Lower lobe of right lung (tissue), 2 donors: ENCODE measurements at regions not wholly inside any gene's neighbourhood (a gene's known extent, or its start where the extent isn't known, plus 50 kb on each side); places are given as distances from the start of the nearest gene placed in this dataset.
"Not testable (repeated sequence)": the region's sequence is repeated elsewhere in the genome, so short reads cannot be mapped to it uniquely, and the experiment has no call there.

ENCODE experiments used
- ATAC-seq, 2 donors: fragments of 200-7000 bp; cut with Tn5 transposase; one replicate each; pipeline ENCODE4 v1.9.1; 2020 to 2022; ENCODE audit warnings: mild to moderate bottlenecking in 2 of 2, moderate library complexity in 2 of 2
- DNase-seq: peaks from one replicate; pipeline ENCODE4 v3.0.0-alpha.2; 2020
- H3K27ac ChIP-seq: fragments of 200-600 bp; one replicate; pipeline ENCODE4 v1.8.0; 2022
- H3K27me3 ChIP-seq: fragments of 200-600 bp; one replicate; pipeline ENCODE4 v1.8.0; 2022; ENCODE audit warnings: low read depth
- H3K36me3 ChIP-seq: fragments of 200-600 bp; one replicate; pipeline ENCODE4 v1.8.0; 2022; ENCODE audit warnings: mild to moderate bottlenecking
- H3K4me1 ChIP-seq: fragments of 200-600 bp; one replicate; pipeline ENCODE4 v1.8.0; 2022
- H3K4me3 ChIP-seq: fragments of 200-600 bp; one replicate; pipeline ENCODE4 v1.8.0; 2022; ENCODE audit warnings: mild to moderate bottlenecking
- H3K9me3 ChIP-seq: fragments of 200-600 bp; one replicate; pipeline ENCODE4 v1.8.0; 2022
- CTCF ChIP-seq: fragments of 200-600 bp; IDR thresholded peaks from one replicate; pipeline ENCODE4 v1.8.0; 2022; ENCODE audit warnings: antibody characterized with exemption, mild to moderate bottlenecking
- intact Hi-C: fragments of 100-400 bp; cut with DNase I; formaldehyde crosslinking; loops from one replicate; pipeline ENCODE4 v1.11.0; 2022
- donor health status: DM: no; HTN: yes; CAD: no; lungs with severe emphysema.

- no peak for TF ChIP-seq CTCF
- Histone ChIP-seq H3K36me3 (no peaks in the 10 kb centered on the region), H3K27me3 (no peaks in the 10 kb centered on the region), H3K4me3 (no peak overlapping the region), H3K9me3 (no peaks in the 10 kb centered on the region), H3K4me1 (no peaks in the 10 kb centered on the region), H3K27ac (no peak overlapping the region)
- DNase-seq (no peak), ATAC-seq (no peak)
- intact Hi-C loops, result no loop called here
These were observed 77.3 kb upstream of the CLVS2 start for GRCh38 chr6:122918714-122919113.

GRCh38 chr6:122930252-122931180 lies 65.5 kb upstream of the CLVS2 start:
- ATAC-seq (no peak), DNase-seq (no peak)
- intact Hi-C loops, result no loop called here
- H3K27ac ChIP-seq, result no peak overlapping the region
- TF ChIP-seq CTCF, result no peak
- no peak overlapping the region for H3K4me3 ChIP-seq
- H3K36me3 ChIP-seq, result no peaks in the 10 kb centered on the region
- no peaks in the 10 kb centered on the region for H3K4me1 ChIP-seq
- H3K9me3 ChIP-seq, result no peaks in the 10 kb centered on the region
- no peaks in the 10 kb centered on the region for H3K27me3 ChIP-seq

- no peak overlapping the region for H3K4me3 ChIP-seq
- no peaks in the 10 kb centered on the region for H3K36me3 ChIP-seq
- H3K4me1 ChIP-seq, result no peaks in the 10 kb centered on the region
- TF ChIP-seq CTCF, result no peak
- H3K9me3 ChIP-seq, result no peaks in the 10 kb centered on the region
- intact Hi-C loops, result no loop called here
- H3K27me3 ChIP-seq, result no peaks in the 10 kb centered on the region
- ATAC-seq (no peak), DNase-seq (no peak)
- H3K27ac ChIP-seq, result no peak overlapping the region
These were observed 64.1 kb upstream of the CLVS2 start for GRCh38 chr6:122931916-122932315.

- ATAC-seq, intact Hi-C loops, H3K27ac ChIP-seq: not testable (repeated sequence)
These were observed 51.1 kb upstream of the CLVS2 start for GRCh38 chr6:122944936-122945335.

More at GRCh38 chr6:122944936-122945335, 51.1 kb upstream of the CLVS2 start:
- not testable (repeated sequence) for H3K9me3 ChIP-seq, H3K4me1 ChIP-seq, H3K4me3 ChIP-seq, DNase-seq, H3K36me3 ChIP-seq, H3K27me3 ChIP-seq
